PC-3 (cell line): ENCODE measurements at regions not wholly inside any gene's neighbourhood (a gene's known extent, or its start where the extent isn't known, plus 50 kb on each side); places are given as distances from the start of the nearest gene placed in this dataset.

ENCODE experiments used
- ATAC-seq: fragments of 200-7000 bp; cut with Tn5 transposase; 2 replicates; pipeline ENCODE4 v1.9.1; 2020; ENCODE audit warnings: mild to moderate bottlenecking, moderate library complexity
- BruUV-seq: library from RNA; stranded (reverse); fragments of 400-500 nt; replicated peaks from 2 replicates; lab custom pipeline; 2021; lab: Mats Ljungman, UMichigan
- CTCF ChIA-PET: fragments of 300-600 bp; sonication (Branson Sonifier 250); formaldehyde crosslinking; loops from one replicate; lab custom pipeline; 2022; ENCODE audit warnings: antibody characterized with exemption; lab: Charles Lee
- POLR2A ChIA-PET: fragments of 300-600 bp; sonication (Branson Sonifier 250); formaldehyde crosslinking; loops from one replicate; lab custom pipeline; 2022; ENCODE audit warnings: antibody characterized with exemption; ENCODE audit not compliant: unreplicated experiment; lab: Charles Lee
- DNase-seq: peaks from one replicate; pipeline ENCODE4 v3.0.0-alpha.2; 2015
- H2AFZ ChIP-seq: fragments of 300-600 bp; sonication (generic); 2 replicates; pipeline ENCODE4 v1.6.0; 2016; ENCODE audit warnings: antibody characterized with exemption, low read length
- H3F3A ChIP-seq: fragments of 300-600 bp; sonication (generic); one replicate; pipeline ENCODE4 v1.6.0; 2017; ENCODE audit warnings: antibody characterized with exemption, low read length, control low read depth, mild to moderate bottlenecking; ENCODE audit not compliant: unreplicated experiment
- H3K27ac ChIP-seq: fragments of 300-600 bp; sonication (generic); 2 replicates; pipeline ENCODE4 v1.5.1; 2016; ENCODE audit warnings: mild to moderate bottlenecking, low read length
- H3K27me3 ChIP-seq: fragments of 300-600 bp; sonication (generic); 2 replicates; pipeline ENCODE4 v1.6.1; 2016; ENCODE audit warnings: low read length, mixed read lengths
- H3K36me3 ChIP-seq: fragments of 300-600 bp; sonication (generic); 2 replicates; pipeline ENCODE4 v1.6.1; 2016; ENCODE audit warnings: low read depth, mixed run types, low read length, mixed read lengths
- H3K4me1 ChIP-seq: fragments of 300-600 bp; sonication (generic); 2 replicates; pipeline ENCODE4 v1.5.1; 2016; ENCODE audit warnings: low read length; ENCODE audit not compliant: insufficient read depth
- H3K4me2 ChIP-seq: fragments of 300-600 bp; sonication (generic); 2 replicates; pipeline ENCODE4 v1.6.0; 2016; ENCODE audit warnings: low read length
- H3K4me3 ChIP-seq: fragments of 300-600 bp; sonication (generic); 2 replicates; pipeline ENCODE4 v1.5.1; 2016; ENCODE audit warnings: mild to moderate bottlenecking, low read length, mixed read lengths
- H3K79me2 ChIP-seq: fragments of 300-600 bp; sonication (generic); 2 replicates; pipeline ENCODE4 v1.6.1; 2017; ENCODE audit warnings: low read length, mixed read lengths
- H3K9ac ChIP-seq: fragments of 300-600 bp; sonication (generic); 2 replicates; pipeline ENCODE4 v1.6.0; 2016; ENCODE audit warnings: mild to moderate bottlenecking, low read length
- H3K9me2 ChIP-seq: fragments of 300-600 bp; sonication (generic); replicated peaks from 2 replicates; pipeline ENCODE4 v1.6.1; 2016; ENCODE audit warnings: mixed run types, low read length, mixed read lengths
- H3K9me3 ChIP-seq: fragments of 300-600 bp; sonication (generic); 2 replicates; pipeline ENCODE4 v1.6.1; 2016; ENCODE audit warnings: low read length, mixed read lengths
- H4K20me1 ChIP-seq: fragments of 300-600 bp; sonication (generic); 2 replicates; pipeline ENCODE4 v1.6.1; 2016; ENCODE audit warnings: low read length, mixed read lengths
- EZH2 ChIP-seq: fragments of 300-600 bp; sonication (generic); IDR thresholded peaks from one replicate; pipeline ENCODE4 v1.6.1; 2017; ENCODE audit warnings: antibody characterized with exemption, mild to moderate bottlenecking, low read length; ENCODE audit not compliant: unreplicated experiment
- EZH2phosphoT487 ChIP-seq: fragments of 300-600 bp; sonication (generic); IDR thresholded peaks from 2 replicates; pipeline ENCODE4 v1.6.1; 2018; ENCODE audit warnings: mild to moderate bottlenecking, antibody characterized with exemption, low read length, borderline replicate concordance
- intact Hi-C: fragments of 100-400 bp; cut with micrococcal nuclease; formaldehyde crosslinking; loops from 2 replicates; pipeline ENCODE4 v1.9.0; 2023
- TF ChIP-seq, protein P1 (sequence below): fragments of 300-600 bp; sonication (generic); conservative IDR thresholded peaks from 2 replicates; pipeline ENCODE4 v1.5.1; 2017; ENCODE audit warnings: antibody characterized with exemption, low read depth, mild to moderate bottlenecking, low read length

DNA sequence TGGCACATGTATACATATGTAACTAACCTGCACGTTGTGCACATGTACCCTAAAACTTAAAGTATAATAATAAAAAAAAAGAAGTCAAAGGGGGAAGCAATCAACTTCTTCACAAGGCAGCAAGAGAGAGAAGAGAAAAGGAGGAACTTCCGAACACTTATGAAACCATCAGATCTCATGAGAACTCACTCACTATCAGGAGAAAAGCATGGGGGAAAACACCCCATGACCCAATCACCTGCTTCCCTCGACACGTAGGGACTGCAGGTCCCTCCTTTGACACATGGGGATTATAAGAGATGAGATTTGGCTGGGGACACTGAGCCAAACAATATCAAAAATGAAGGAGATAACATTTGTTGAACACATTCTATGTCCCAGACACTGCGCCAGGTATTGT is 94.8 kb upstream of the PHACTR1 start:
- ChIA-PET CTCF (no interaction called here), POLR2A (no interaction called here)
- intact Hi-C loops = no loop called here

DNA sequence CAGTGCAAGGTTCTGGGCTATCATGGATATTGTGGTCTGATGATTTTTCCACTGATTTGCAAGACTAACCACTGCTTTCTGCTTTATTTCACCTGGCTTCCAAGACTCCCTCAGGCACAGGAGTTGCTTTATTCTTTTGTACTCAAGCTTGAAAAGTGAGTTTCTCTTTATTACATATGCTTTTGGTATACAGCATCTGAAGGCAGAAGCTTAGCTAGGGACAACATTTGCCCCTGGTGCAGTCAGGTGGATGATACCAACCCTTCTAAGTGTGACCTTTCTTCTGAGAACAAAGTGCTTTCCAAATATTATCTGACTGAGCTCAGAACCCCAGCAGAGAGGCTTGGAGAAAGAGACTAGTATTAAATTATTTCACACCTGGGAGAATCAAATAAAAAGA is 94.0 kb upstream of the PHACTR1 start:
- no peaks in the 10 kb centered on the region for H3K36me3 ChIP-seq
- BruUV-seq = no TSS peak
- no peak overlapping the region for H2AFZ ChIP-seq
- H3K27me3 ChIP-seq = peaks cover 17% of the 10 kb centered on the region
- H3K9ac ChIP-seq = no peak overlapping the region
- POLR2A ChIA-PET = no interaction called here
- H3K4me3 ChIP-seq = no peak overlapping the region
- ATAC-seq = no peak
- DNase-seq = no peak
- TF ChIP-seq EZH2phosphoT487 (no peak), EZH2 (no peak)
- TF ChIP-seq, protein P1, sequence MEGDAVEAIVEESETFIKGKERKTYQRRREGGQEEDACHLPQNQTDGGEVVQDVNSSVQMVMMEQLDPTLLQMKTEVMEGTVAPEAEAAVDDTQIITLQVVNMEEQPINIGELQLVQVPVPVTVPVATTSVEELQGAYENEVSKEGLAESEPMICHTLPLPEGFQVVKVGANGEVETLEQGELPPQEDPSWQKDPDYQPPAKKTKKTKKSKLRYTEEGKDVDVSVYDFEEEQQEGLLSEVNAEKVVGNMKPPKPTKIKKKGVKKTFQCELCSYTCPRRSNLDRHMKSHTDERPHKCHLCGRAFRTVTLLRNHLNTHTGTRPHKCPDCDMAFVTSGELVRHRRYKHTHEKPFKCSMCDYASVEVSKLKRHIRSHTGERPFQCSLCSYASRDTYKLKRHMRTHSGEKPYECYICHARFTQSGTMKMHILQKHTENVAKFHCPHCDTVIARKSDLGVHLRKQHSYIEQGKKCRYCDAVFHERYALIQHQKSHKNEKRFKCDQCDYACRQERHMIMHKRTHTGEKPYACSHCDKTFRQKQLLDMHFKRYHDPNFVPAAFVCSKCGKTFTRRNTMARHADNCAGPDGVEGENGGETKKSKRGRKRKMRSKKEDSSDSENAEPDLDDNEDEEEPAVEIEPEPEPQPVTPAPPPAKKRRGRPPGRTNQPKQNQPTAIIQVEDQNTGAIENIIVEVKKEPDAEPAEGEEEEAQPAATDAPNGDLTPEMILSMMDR = no peak
- H3K9me3 ChIP-seq = no peaks in the 10 kb centered on the region
- H3K27ac ChIP-seq = no peak overlapping the region
- intact Hi-C loops = no loop called here
- no peaks in the 10 kb centered on the region for H3F3A ChIP-seq
- no peaks in the 10 kb centered on the region for H3K9me2 ChIP-seq
- no peak overlapping the region for H3K4me2 ChIP-seq
- H3K4me1 ChIP-seq = no peaks in the 10 kb centered on the region
- no peaks in the 10 kb centered on the region for H4K20me1 ChIP-seq
- no peaks in the 10 kb centered on the region for H3K79me2 ChIP-seq
- CTCF ChIA-PET = no interaction called here

More for the DNA sequence above, 94.8 kb upstream of the PHACTR1 start:
- TF ChIP-seq EZH2 = no peak
- no peak for TF ChIP-seq EZH2phosphoT487
- TF ChIP-seq, protein P1 = no peak
- Histone ChIP-seq H3K27ac (no peak overlapping the region), H3F3A (no peaks in the 10 kb centered on the region), H4K20me1 (no peaks in the 10 kb centered on the region), H3K79me2 (no peaks in the 10 kb centered on the region), H2AFZ (no peak overlapping the region), H3K9ac (no peak overlapping the region), H3K4me2 (no peak overlapping the region), H3K9me2 (no peaks in the 10 kb centered on the region), H3K4me1 (no peaks in the 10 kb centered on the region), H3K36me3 (no peaks in the 10 kb centered on the region), H3K4me3 (no peak overlapping the region), H3K27me3 (peaks cover 15% of the 10 kb centered on the region), H3K9me3 (no peaks in the 10 kb centered on the region)
- DNase-seq (no peak), ATAC-seq (no peak)
- no TSS peak for BruUV-seq

DNA sequence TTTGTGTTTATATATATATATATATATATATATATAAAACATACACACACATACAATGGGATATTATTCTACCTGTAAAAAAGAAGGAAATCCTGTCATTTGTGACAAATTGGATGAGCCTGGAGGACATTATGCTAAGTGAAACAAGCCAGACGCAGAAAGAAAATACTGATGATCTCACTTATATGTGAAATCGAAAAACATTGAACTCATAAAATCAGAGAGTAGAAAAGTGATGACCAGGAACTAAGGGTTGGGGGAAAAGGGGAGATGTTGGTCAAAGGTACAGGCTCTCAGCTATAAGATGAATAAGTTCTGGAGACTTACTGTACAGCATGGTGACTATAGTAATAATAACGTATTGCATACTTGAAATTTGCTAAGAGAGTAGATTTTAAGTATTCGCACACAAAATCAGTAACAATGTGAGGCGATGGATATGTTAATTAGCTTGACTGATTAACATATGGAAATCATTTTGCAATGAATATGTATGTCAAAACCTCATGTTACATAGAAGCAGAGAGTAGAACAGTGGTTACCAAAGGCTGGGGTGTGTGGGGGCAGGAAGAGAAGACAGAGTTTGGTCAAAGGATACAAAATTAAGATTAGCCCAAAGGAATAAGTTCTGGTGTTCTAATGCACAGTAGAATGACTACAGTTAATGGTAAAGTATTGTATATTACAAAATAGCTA is 92.3 kb upstream of the PHACTR1 start:
- ChIA-PET CTCF (interaction anchor here (0.6 kb wide), 1 partner anchor 1284 kb away, joined by 4 read pairs; no protein-coding TSS in a partner anchor), POLR2A (no interaction called here)
- H3K36me3 ChIP-seq = no peaks in the 10 kb centered on the region
- no peak overlapping the region for H3K9ac ChIP-seq
- H3K27me3 ChIP-seq = peaks cover 17% of the 10 kb centered on the region
- H3K27ac ChIP-seq = no peak overlapping the region
- H3K4me1 ChIP-seq = no peaks in the 10 kb centered on the region
- H4K20me1 ChIP-seq = no peaks in the 10 kb centered on the region
- H2AFZ ChIP-seq = no peak overlapping the region
- H3K4me3 ChIP-seq = no peak overlapping the region
- H3K79me2 ChIP-seq = no peaks in the 10 kb centered on the region
- H3F3A ChIP-seq = no peaks in the 10 kb centered on the region
- H3K4me2 ChIP-seq = no peak overlapping the region
- no peaks in the 10 kb centered on the region for H3K9me3 ChIP-seq
- H3K9me2 ChIP-seq = no peaks in the 10 kb centered on the region
- intact Hi-C loops = no loop called here
- no peak for TF ChIP-seq EZH2phosphoT487
- TF ChIP-seq, protein P1 = no peak
- no peak for TF ChIP-seq EZH2
- DNase-seq (no peak), ATAC-seq (no peak)
- BruUV-seq = no TSS peak
